ENCODE measurements at regions not wholly inside any gene's neighbourhood (a gene's known extent, or its start where the extent isn't known, plus 50 kb on each side); places are given as distances from the start of the nearest gene placed in this dataset.
"Not testable (repeated sequence)": the region's sequence is repeated elsewhere in the genome, so short reads cannot be mapped to it uniquely, and the experiment has no call there.

DNA sequence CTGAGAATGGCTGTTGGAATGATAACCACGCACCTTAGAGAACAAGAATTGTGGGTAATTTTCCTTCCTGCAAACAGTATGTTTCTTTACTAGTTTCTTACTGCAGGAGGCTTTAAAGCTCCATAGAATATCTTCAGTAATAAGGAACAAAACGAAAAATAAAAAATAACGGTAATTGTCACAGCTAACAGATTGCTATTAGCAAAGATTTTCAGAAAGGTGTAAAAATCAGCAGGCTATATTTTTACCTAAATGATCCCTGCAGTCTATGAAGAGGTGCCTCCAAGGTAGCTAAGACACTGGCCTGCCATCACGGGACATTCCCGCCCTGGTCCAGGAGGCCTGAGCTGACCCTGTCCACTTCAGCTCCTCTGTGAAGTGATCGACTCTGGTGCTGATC lies 127.6 kb upstream of the KCNJ18 start:
- TF ChIP-seq POLR2A, EP300 (IDR thresholded peaks at IDR 0.05): not testable (repeated sequence)
- TF ChIP-seq, protein P1, sequence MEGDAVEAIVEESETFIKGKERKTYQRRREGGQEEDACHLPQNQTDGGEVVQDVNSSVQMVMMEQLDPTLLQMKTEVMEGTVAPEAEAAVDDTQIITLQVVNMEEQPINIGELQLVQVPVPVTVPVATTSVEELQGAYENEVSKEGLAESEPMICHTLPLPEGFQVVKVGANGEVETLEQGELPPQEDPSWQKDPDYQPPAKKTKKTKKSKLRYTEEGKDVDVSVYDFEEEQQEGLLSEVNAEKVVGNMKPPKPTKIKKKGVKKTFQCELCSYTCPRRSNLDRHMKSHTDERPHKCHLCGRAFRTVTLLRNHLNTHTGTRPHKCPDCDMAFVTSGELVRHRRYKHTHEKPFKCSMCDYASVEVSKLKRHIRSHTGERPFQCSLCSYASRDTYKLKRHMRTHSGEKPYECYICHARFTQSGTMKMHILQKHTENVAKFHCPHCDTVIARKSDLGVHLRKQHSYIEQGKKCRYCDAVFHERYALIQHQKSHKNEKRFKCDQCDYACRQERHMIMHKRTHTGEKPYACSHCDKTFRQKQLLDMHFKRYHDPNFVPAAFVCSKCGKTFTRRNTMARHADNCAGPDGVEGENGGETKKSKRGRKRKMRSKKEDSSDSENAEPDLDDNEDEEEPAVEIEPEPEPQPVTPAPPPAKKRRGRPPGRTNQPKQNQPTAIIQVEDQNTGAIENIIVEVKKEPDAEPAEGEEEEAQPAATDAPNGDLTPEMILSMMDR (IDR thresholded peaks at IDR 0.05) = not testable (repeated sequence)
